HEK293 (cell line): ENCODE measurements at regions not wholly inside any gene's neighbourhood (a gene's known extent, or its start where the extent isn't known, plus 50 kb on each side); places are given as distances from the start of the nearest gene placed in this dataset.

Experiments used
- CTCF ChIA-PET: fragments of 350-600 bp; formaldehyde crosslinking; extraction: SDS; loops from one replicate; lab custom pipeline; 2021; ENCODE audit warnings: antibody characterized with exemption; lab: Yijun Ruan, JAX
- POLR2A ChIA-PET: fragments of 300-600 bp; formaldehyde crosslinking; extraction: SDS; loops from one replicate; lab custom pipeline; 2020; ENCODE audit warnings: antibody characterized with exemption, inconsistent platforms; lab: Yijun Ruan, JAX
- H3K27ac ChIP-seq: fragments of 200-500 bp; sonication (Bioruptor generic); 2 replicates; pipeline ENCODE4 v1.5.1; 2014; ENCODE audit warnings: low read depth, low read length, control low read depth, inconsistent platforms; ENCODE audit errors: extremely low read depth
- H3K36me3 ChIP-seq, 2 experiments: fragments of 200-500 bp in 1 of 2; sonication (Bioruptor generic) in 1 of 2; 1 replicate in 1 of 2; 2 replicates in 1 of 2; pipeline ENCODE4 v1.5.1; 2014 to 2017; ENCODE audit warnings: inconsistent platforms in 2 of 2, low read length in 2 of 2; ENCODE audit not compliant: control insufficient read depth in 2 of 2, insufficient read depth in 1 of 2
- H3K4me1 ChIP-seq: fragments of 200-500 bp; sonication (Bioruptor generic); 2 replicates; pipeline ENCODE4 v1.5.1; 2014; ENCODE audit warnings: mild to moderate bottlenecking, low read length, inconsistent platforms; ENCODE audit not compliant: control insufficient read depth, insufficient read depth
- H3K4me3 ChIP-seq: 2 replicates; pipeline ENCODE4 v1.5.1; 2011; ENCODE audit warnings: low read depth, mild to moderate bottlenecking, control low read depth, low read length, moderate library complexity
- H3K9me3 ChIP-seq: fragments of 200-500 bp; sonication (Bioruptor generic); 2 replicates; pipeline ENCODE4 v1.5.1; 2014; ENCODE audit warnings: low read depth, low read length, inconsistent platforms; ENCODE audit not compliant: control insufficient read depth, insufficient read depth
- GLI2 ChIP-seq: fragments of 450-650 bp; formaldehyde crosslinking; IDR thresholded peaks from 2 replicates; pipeline ENCODE4; 2017; ENCODE audit warnings: missing biosample characterization, missing genetic modification characterization, low read depth, borderline replicate concordance
- GLIS1 ChIP-seq: fragments of 450-650 bp; formaldehyde crosslinking; IDR thresholded peaks from 2 replicates; pipeline ENCODE4 v1.5.1; 2016; ENCODE audit warnings: missing biosample characterization, missing genetic modification characterization
- KLF17 ChIP-seq: fragments of 450-650 bp; formaldehyde crosslinking; IDR thresholded peaks from 2 replicates; pipeline ENCODE4 v1.5.1; 2016; ENCODE audit warnings: missing biosample characterization, missing genetic modification characterization
- KLF7 ChIP-seq: fragments of 450-650 bp; formaldehyde crosslinking; IDR thresholded peaks from 2 replicates; pipeline ENCODE4 v1.5.1; 2016; ENCODE audit warnings: missing biosample characterization, missing genetic modification characterization, borderline replicate concordance
- MYNN ChIP-seq: fragments of 450-650 bp; formaldehyde crosslinking; IDR thresholded peaks from 2 replicates; pipeline ENCODE4 v1.5.1; 2016; ENCODE audit warnings: missing biosample characterization, missing genetic modification characterization, borderline replicate concordance
- OSR2 ChIP-seq: fragments of 450-650 bp; formaldehyde crosslinking; IDR thresholded peaks from 2 replicates; pipeline ENCODE4 v1.5.1; 2016; ENCODE audit warnings: missing biosample characterization, missing genetic modification characterization
- SETDB1 ChIP-seq: IDR thresholded peaks from one replicate; pipeline ENCODE4 v1.6.1; 2017; ENCODE audit warnings: mild to moderate bottlenecking, low read length, moderate library complexity, mixed read lengths; ENCODE audit not compliant: insufficient read length
- SP7 ChIP-seq: fragments of 450-650 bp; formaldehyde crosslinking; IDR thresholded peaks from 2 replicates; pipeline ENCODE4 v1.5.1; 2016; ENCODE audit warnings: missing biosample characterization, missing genetic modification characterization
- ZBTB11 ChIP-seq: fragments of 450-650 bp; formaldehyde crosslinking; conservative IDR thresholded peaks from 2 replicates; pipeline ENCODE4 v1.5.1; 2016; ENCODE audit warnings: low read depth, missing biosample characterization, missing genetic modification characterization
- ZBTB20 ChIP-seq: fragments of 450-650 bp; formaldehyde crosslinking; IDR thresholded peaks from 2 replicates; pipeline ENCODE4 v1.5.1; 2016; ENCODE audit warnings: missing biosample characterization, missing genetic modification characterization
- ZBTB48 ChIP-seq: fragments of 450-650 bp; formaldehyde crosslinking; IDR thresholded peaks from 2 replicates; pipeline ENCODE4 v1.5.1; 2016; ENCODE audit warnings: missing biosample characterization, missing genetic modification characterization
- ZNF133 ChIP-seq: fragments of 450-650 bp; formaldehyde crosslinking; IDR thresholded peaks from 2 replicates; pipeline ENCODE4 v1.5.1; 2016; ENCODE audit warnings: missing biosample characterization, missing genetic modification characterization
- ZNF202 ChIP-seq: fragments of 450-650 bp; formaldehyde crosslinking; IDR thresholded peaks from 2 replicates; pipeline ENCODE4 v1.5.1; 2016; ENCODE audit warnings: missing biosample characterization, missing genetic modification characterization, borderline replicate concordance
- ZNF221 ChIP-seq: fragments of 450-650 bp; formaldehyde crosslinking; IDR thresholded peaks from 2 replicates; pipeline ENCODE4 v1.5.1; 2017; ENCODE audit warnings: missing biosample characterization, missing genetic modification characterization, borderline replicate concordance
- ZNF26 ChIP-seq: fragments of 450-650 bp; formaldehyde crosslinking; IDR thresholded peaks from 2 replicates; pipeline ENCODE4 v1.5.1; 2016; ENCODE audit warnings: missing biosample characterization, missing genetic modification characterization
- ZNF266 ChIP-seq: fragments of 450-650 bp; formaldehyde crosslinking; IDR thresholded peaks from 2 replicates; pipeline ENCODE4 v1.5.1; 2016; ENCODE audit warnings: missing biosample characterization, missing genetic modification characterization, low read depth
- ZNF274 ChIP-seq, 2 experiments: fragments of 200-500 bp in 1 of 2; fragments of 450-650 bp in 1 of 2; sonication (Bioruptor generic) in 1 of 2; formaldehyde crosslinking in 1 of 2; IDR thresholded peaks; 2 replicates each; pipeline versions ENCODE4 v1.5.1 to v1.6.1; 2014 to 2016; ENCODE audit warnings: borderline replicate concordance in 1 of 2, inconsistent platforms in 1 of 2, low read length in 1 of 2, missing biosample characterization in 1 of 2, missing genetic modification characterization in 1 of 2
- ZNF341 ChIP-seq: fragments of 450-650 bp; formaldehyde crosslinking; IDR thresholded peaks from 2 replicates; pipeline ENCODE4; 2016; ENCODE audit warnings: low read depth, missing biosample characterization, missing genetic modification characterization
- ZNF473 ChIP-seq: fragments of 450-650 bp; formaldehyde crosslinking; IDR thresholded peaks from 2 replicates; pipeline ENCODE4 v1.5.1; 2017; ENCODE audit warnings: missing biosample characterization, missing genetic modification characterization
- ZNF488 ChIP-seq: fragments of 450-650 bp; formaldehyde crosslinking; IDR thresholded peaks from 2 replicates; pipeline ENCODE4 v1.5.1; 2016; ENCODE audit warnings: missing biosample characterization, missing genetic modification characterization
- ZNF529 ChIP-seq: fragments of 450-650 bp; formaldehyde crosslinking; IDR thresholded peaks from 2 replicates; pipeline ENCODE4 v1.5.1; 2017; ENCODE audit warnings: missing genetic modification characterization, missing biosample characterization; ENCODE audit not compliant: insufficient replicate concordance
- ZNF530 ChIP-seq: fragments of 450-650 bp; formaldehyde crosslinking; IDR thresholded peaks from 2 replicates; pipeline ENCODE4 v1.5.1; 2016; ENCODE audit warnings: low read depth, missing biosample characterization, missing genetic modification characterization
- ZNF654 ChIP-seq: fragments of 450-650 bp; formaldehyde crosslinking; IDR thresholded peaks from 2 replicates; pipeline ENCODE4 v1.5.1; 2016; ENCODE audit warnings: low read depth, missing biosample characterization, missing genetic modification characterization
- ZNF664 ChIP-seq: fragments of 450-650 bp; formaldehyde crosslinking; IDR thresholded peaks from 2 replicates; pipeline ENCODE4 v1.5.1; 2016; ENCODE audit warnings: missing biosample characterization, missing genetic modification characterization
- ZNF670 ChIP-seq: fragments of 450-650 bp; formaldehyde crosslinking; IDR thresholded peaks from 2 replicates; pipeline ENCODE4 v1.5.1; 2016; ENCODE audit warnings: missing biosample characterization, missing genetic modification characterization, low read depth
- ZSCAN23 ChIP-seq: fragments of 450-650 bp; formaldehyde crosslinking; IDR thresholded peaks from 2 replicates; pipeline ENCODE4 v1.5.1; 2016; ENCODE audit warnings: missing biosample characterization, missing genetic modification characterization

GRCh38 chr12:103161582-103162362, 204.3 kb downstream of the ASCL1 start:
- no peak overlapping the region for H3K4me3 ChIP-seq
- TF ChIP-seq ZNF26 (tag by site-specific recombination), result no peak
- TF ChIP-seq KLF17 (tag by site-specific recombination), result no peak
- no peak for TF ChIP-seq KLF7 (tag by site-specific recombination)
- TF ChIP-seq ZNF221, result no peak
- no peak for TF ChIP-seq MYNN (tag by site-specific recombination)
- no peak for TF ChIP-seq ZSCAN23 (tag by site-specific recombination)
- TF ChIP-seq ZNF664 (tag by site-specific recombination), result no peak
- no peak for TF ChIP-seq GLIS1 (tag by site-specific recombination)
- TF ChIP-seq ZNF654 (tag by site-specific recombination), result no peak
- no peak for TF ChIP-seq SETDB1
- TF ChIP-seq OSR2 (tag by site-specific recombination), result no peak
- TF ChIP-seq GLI2 (tag by site-specific recombination), result no peak
- no peak for TF ChIP-seq ZBTB48 (tag by site-specific recombination)
- TF ChIP-seq SP7 (tag by site-specific recombination), result no peak
- TF ChIP-seq ZNF473 (tag by site-specific recombination), result no peak
- TF ChIP-seq ZNF341 (tag by site-specific recombination), result no peak
- TF ChIP-seq ZNF133 (tag by site-specific recombination), result no peak
- TF ChIP-seq ZNF266 (tag by site-specific recombination), result no peak
- H3K4me1 ChIP-seq, result no peaks in the 10 kb centered on the region
- ChIA-PET POLR2A (no interaction called here), CTCF (no interaction called here)
- H3K9me3 ChIP-seq, result no peaks in the 10 kb centered on the region
- H3K36me3 ChIP-seq, result no peaks in the 10 kb centered on the region
- H3K27ac ChIP-seq, result no peak overlapping the region

GRCh38 chr12:103166949-103167348, 209.5 kb downstream of the ASCL1 start:
- CTCF ChIA-PET, result interaction anchor here (0.7 kb wide), 1 partner anchor 114 kb away, joined by 3 read pairs; no protein-coding TSS in a partner anchor
- Histone ChIP-seq H3K4me1 (no peaks in the 10 kb centered on the region), H3K36me3 (no peaks in the 10 kb centered on the region), H3K27ac (no peak overlapping the region), H3K4me3 (no peak overlapping the region), H3K9me3 (no peaks in the 10 kb centered on the region)
- POLR2A ChIA-PET, result no interaction called here
- no peak for TF ChIP-seq ZNF654 (tag by site-specific recombination)
- no peak for TF ChIP-seq ZNF202 (tag by site-specific recombination)
- TF ChIP-seq MYNN (tag by site-specific recombination), result no peak
- no peak for TF ChIP-seq ZNF529 (tag by site-specific recombination)
- no peak for TF ChIP-seq ZNF530 (tag by site-specific recombination)
- no peak for TF ChIP-seq ZNF670 (tag by site-specific recombination)
- TF ChIP-seq ZBTB20 (tag by site-specific recombination), result no peak
- no peak for TF ChIP-seq ZNF274 (IDR thresholded peaks at IDR 0.05; ENCODE audit: low read length)
- no peak for TF ChIP-seq ZNF274 (tag by site-specific recombination; IDR thresholded peaks at IDR 0.05; ENCODE audit: borderline replicate concordance)
- TF ChIP-seq ZBTB11 (tag by site-specific recombination), result no peak
- TF ChIP-seq ZNF341 (tag by site-specific recombination), result no peak
- no peak for TF ChIP-seq ZNF488 (tag by site-specific recombination)
